Epithelial cell of proximal tubule (primary cell): ENCODE measurements at regions not wholly inside any gene's neighbourhood (a gene's known extent, or its start where the extent isn't known, plus 50 kb on each side); places are given as distances from the start of the nearest gene placed in this dataset.

Experiments
- DNase-seq: peaks from one replicate; pipeline ENCODE4 v3.0.0-alpha.2; 2011; ENCODE audit warnings: low read depth
- H3K4me3 ChIP-seq: 2 replicates; pipeline ENCODE4 v1.5.1; 2011; ENCODE audit warnings: low read depth, mild to moderate bottlenecking, low read length
- CTCF ChIP-seq: conservative IDR thresholded peaks from 2 replicates; pipeline ENCODE4 v1.5.1; 2012; ENCODE audit warnings: low read depth, mild to moderate bottlenecking, low read length

- no peak overlapping the region for H3K4me3 ChIP-seq
- DNase-seq = no peak
- no peak for TF ChIP-seq CTCF
Measured at GRCh38 chr22:47533961-47534803, 771.7 kb downstream of the TBC1D22A start.

GRCh38 chr22:47517062-47517461 is 754.6 kb downstream of the TBC1D22A start:
- no peak for TF ChIP-seq CTCF
- H3K4me3 ChIP-seq = no peak overlapping the region
- DNase-seq = no peak

GRCh38 chr22:47515384-47516125 is 753.1 kb downstream of the TBC1D22A start:
- no peak overlapping the region for H3K4me3 ChIP-seq
- no peak for TF ChIP-seq CTCF
- DNase-seq = no peak

DNA sequence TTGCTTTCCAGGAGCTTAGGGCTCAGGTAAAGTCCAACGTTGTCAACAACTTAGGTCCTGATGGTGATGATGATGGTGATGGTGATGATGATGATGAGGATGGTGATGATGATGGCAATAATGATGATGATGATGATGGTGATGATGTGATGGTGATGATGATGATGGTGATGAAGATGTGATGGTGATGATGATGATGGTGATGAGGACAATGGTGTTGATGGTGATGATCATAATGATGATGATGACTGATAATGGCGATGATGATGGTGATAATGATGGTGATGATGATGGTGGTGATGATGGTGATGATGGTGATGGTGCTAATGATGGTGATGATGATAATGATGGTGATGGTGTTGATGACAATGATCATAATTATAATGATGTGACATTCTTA is 750.2 kb downstream of the TBC1D22A start:
- no peak overlapping the region for H3K4me3 ChIP-seq
- DNase-seq = no peak
- no peak for TF ChIP-seq CTCF

DNA sequence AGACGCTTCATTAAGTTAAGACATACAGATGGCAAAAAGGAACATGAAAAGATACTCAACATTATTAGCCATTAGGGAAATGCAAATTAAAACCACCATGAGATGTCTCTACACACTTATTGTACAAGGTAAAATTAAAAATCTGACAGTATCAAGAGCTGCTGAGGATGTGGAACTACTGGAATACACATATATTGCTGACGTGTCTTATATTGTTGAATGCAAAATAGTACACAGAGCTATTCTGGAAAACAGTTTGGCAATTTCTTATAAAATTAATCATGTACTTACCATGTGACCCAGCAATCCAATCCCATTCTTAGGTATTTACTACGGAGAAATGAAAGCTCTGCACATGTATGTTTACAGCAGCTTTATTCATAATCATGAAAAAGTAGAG is 742.5 kb downstream of the TBC1D22A start:
- no peak for DNase-seq
- no peak for TF ChIP-seq CTCF
- no peak overlapping the region for H3K4me3 ChIP-seq

DNA sequence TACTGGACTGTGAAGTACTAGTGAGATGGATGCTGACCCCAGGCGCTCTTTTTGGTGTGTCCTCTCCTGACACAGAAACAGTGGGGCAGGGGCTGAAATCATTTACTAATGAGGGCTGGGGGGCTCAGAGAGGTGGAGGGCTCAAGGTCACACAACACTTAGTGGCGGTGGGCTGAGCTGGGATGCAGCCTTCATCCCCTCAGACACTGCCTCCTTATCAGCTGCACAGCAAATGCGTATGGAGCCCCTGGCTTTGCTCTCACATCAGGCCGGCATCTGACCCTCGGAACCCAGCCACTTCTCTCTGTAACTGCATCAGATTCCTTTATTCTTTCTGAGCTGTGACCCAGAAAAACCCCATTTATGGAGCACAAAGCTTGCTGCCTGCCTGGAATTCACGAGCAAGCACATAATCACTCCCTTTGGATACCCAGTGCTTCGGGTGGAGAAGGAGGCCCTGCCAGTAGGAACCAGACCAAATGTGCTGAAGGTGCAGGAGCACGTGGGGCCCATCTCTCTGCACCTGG is 736.6 kb downstream of the TBC1D22A start:
- no peak overlapping the region for H3K4me3 ChIP-seq
- TF ChIP-seq CTCF = no peak
- DNase-seq = no peak

DNA sequence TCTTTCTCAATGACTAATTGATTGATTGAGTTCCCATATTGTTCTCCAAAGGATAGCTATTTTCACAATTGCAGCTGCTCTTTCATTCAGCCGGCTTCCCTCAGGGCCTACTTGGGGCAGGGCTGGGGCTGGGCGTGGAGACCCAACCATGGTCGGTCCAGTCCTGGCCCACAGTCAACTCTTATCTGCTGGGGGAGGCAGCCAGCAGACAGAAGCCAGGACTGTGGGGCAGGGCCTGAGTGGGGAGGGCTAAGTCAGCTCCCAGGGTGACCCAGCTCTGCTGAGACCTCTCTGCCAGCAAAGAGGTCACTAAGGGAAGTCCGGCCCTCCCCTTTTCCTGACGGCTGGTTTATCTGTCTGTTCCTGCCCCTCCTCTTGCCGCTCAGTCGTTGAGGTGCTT is 735.2 kb downstream of the TBC1D22A start:
- no peak for DNase-seq
- no peak overlapping the region for H3K4me3 ChIP-seq
- no peak for TF ChIP-seq CTCF
